HUES6 (cell line): ENCODE measurements at regions not wholly inside any gene's neighbourhood (a gene's known extent, or its start where the extent isn't known, plus 50 kb on each side); places are given as distances from the start of the nearest gene placed in this dataset.
"Not testable (repeated sequence)": the region's sequence is repeated elsewhere in the genome, so short reads cannot be mapped to it uniquely, and the experiment has no call there.

Source experiments
- H3K27ac ChIP-seq: 2 replicates; pipeline ENCODE4 v1.7.0; 2013; ENCODE audit warnings: low read depth, mild to moderate bottlenecking, low read length, inconsistent platforms
- H3K27me3 ChIP-seq: 2 replicates; pipeline ENCODE4 v1.6.1; 2013; ENCODE audit warnings: low read length; ENCODE audit not compliant: control insufficient read depth, insufficient read depth
- H3K36me3 ChIP-seq: 2 replicates; pipeline ENCODE4 v1.6.1; 2013; ENCODE audit warnings: low read length; ENCODE audit not compliant: control insufficient read depth, insufficient read depth
- H3K4me1 ChIP-seq: 2 replicates; pipeline ENCODE4 v1.6.1; 2013; ENCODE audit warnings: low read length; ENCODE audit not compliant: control insufficient read depth, insufficient read depth
- H3K4me3 ChIP-seq: 2 replicates; pipeline ENCODE4 v1.5.1; 2013; ENCODE audit warnings: low read depth, low read length
- H3K9ac ChIP-seq: one replicate; pipeline ENCODE4 v1.6.1; 2013; ENCODE audit warnings: mild to moderate bottlenecking, low read length
- H3K9me3 ChIP-seq: 2 replicates; pipeline ENCODE4 v1.6.1; 2013; ENCODE audit warnings: low read depth, low read length; ENCODE audit not compliant: control insufficient read depth, insufficient read depth

DNA sequence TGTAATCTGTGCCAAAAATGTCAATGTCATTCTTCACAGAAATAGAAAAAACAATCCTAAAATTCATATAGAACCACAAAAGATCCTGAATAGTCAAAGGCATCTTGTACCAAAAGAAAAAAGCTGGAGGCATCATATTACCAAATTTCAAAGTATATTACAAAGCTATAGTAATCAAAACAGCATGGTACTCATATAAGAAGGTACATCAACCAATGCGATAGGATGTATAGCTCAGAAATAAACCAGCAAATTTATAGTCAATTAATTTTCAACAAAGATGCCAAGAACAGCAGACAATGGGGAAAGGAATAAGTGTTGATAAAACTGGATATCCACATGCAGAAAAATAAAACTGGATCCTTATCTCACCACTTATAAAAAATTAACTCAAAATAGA is 150.5 kb upstream of the PRICKLE2 start:
- Histone ChIP-seq H3K27ac (no peak overlapping the region), H3K27me3 (no peaks in the 10 kb centered on the region), H3K4me1 (no peaks in the 10 kb centered on the region), H3K9ac (no peak overlapping the region), H3K36me3 (no peaks in the 10 kb centered on the region), H3K4me3 (no peak overlapping the region), H3K9me3 (peaks cover 8% of the 10 kb centered on the region; the same call in 1 of the 2 replicates)

- no peak overlapping the region for H3K9ac ChIP-seq
- H3K36me3 ChIP-seq: no peaks in the 10 kb centered on the region
- H3K27ac ChIP-seq: no peak overlapping the region
- H3K4me1 ChIP-seq: no peaks in the 10 kb centered on the region
- H3K4me3 ChIP-seq: no peak overlapping the region
- H3K27me3 ChIP-seq: no peaks in the 10 kb centered on the region
- H3K9me3 ChIP-seq: no peaks in the 10 kb centered on the region
Measured at GRCh38 chr3:64369390-64369789, 144.1 kb upstream of the PRICKLE2 start.

GRCh38 chr3:64368257-64369020 is 143.2 kb upstream of the PRICKLE2 start:
- H3K4me1 ChIP-seq: no peaks in the 10 kb centered on the region
- H3K9ac ChIP-seq: no peak overlapping the region
- H3K36me3 ChIP-seq: no peaks in the 10 kb centered on the region
- no peak overlapping the region for H3K27ac ChIP-seq
- no peaks in the 10 kb centered on the region for H3K27me3 ChIP-seq
- no peaks in the 10 kb centered on the region for H3K9me3 ChIP-seq
- no peak overlapping the region for H3K4me3 ChIP-seq

DNA sequence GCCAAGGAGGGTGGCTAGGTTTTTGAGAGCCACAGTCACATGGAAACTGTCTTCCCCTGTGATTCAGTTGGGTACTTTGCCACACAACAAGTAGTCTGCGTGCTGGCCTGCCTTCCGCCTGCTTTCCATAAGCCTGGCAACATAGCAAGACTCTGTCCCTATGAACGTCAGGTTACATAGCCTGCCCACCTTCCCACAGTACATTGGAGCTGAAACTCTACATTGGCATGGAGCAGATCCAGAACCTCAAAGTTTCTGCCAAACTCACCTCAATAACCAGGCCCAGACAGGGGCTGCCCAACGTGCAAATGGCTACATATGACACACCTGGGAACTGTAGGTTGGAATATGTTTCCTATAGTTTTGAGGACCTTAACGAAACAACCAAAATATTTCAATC is 140.6 kb upstream of the PRICKLE2 start:
- Histone ChIP-seq H3K36me3 (no peaks in the 10 kb centered on the region), H3K4me1 (no peaks in the 10 kb centered on the region), H3K9me3 (no peaks in the 10 kb centered on the region), H3K27me3 (no peaks in the 10 kb centered on the region), H3K9ac (no peak overlapping the region), H3K4me3 (no peak overlapping the region), H3K27ac (no peak overlapping the region)

GRCh38 chr3:64363842-64364241 is 138.6 kb upstream of the PRICKLE2 start:
- no peak overlapping the region for H3K27ac ChIP-seq
- H3K9ac ChIP-seq: no peak overlapping the region
- H3K4me1 ChIP-seq: peaks cover 3% of the 10 kb centered on the region; the same call in 1 of the 2 replicates
- no peaks in the 10 kb centered on the region for H3K9me3 ChIP-seq
- H3K36me3 ChIP-seq: no peaks in the 10 kb centered on the region
- no peak overlapping the region for H3K4me3 ChIP-seq
- H3K27me3 ChIP-seq: no peaks in the 10 kb centered on the region

DNA sequence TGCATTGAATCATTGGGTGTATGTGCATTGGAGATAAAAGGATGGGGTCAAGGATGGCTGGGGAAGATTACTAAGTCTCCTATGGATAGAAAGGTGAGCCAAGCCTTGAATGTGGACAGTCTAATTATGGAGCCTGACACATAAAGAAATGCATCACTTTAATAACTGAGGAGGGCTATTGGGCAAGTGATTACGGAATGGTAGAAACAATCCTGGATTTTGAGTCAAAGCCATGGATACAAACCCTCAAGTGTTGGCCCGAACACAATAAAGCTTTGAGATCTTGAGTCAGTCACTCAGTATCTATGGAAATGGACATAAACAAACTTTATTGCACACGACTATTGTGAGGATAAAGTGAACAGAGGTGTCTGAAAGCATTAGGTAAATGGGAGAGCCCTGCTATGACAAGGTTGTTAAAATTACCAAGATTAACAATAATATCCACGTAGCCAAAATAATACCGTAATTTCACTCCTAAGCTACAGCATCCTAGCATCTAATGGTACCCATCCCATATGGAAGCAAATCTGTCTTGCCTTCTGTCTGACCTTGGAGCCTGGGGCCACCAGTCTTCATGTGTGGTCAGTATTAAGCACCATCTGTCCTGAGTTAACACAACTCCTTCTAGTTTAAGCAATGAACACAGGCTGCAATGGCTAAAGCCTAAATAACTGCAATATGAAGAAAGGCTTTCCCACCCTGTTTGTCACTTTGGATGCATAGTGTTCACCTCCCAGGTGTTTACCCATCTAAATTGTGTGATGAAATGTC is 136.9 kb upstream of the PRICKLE2 start:
- Histone ChIP-seq H3K27me3 (no peaks in the 10 kb centered on the region), H3K9ac (no peak overlapping the region), H3K36me3 (no peaks in the 10 kb centered on the region), H3K4me1 (peaks cover 5% of the 10 kb centered on the region; the same call in 1 of the 2 replicates), H3K9me3 (no peaks in the 10 kb centered on the region), H3K27ac (no peak overlapping the region), H3K4me3 (no peak overlapping the region)

- H3K9me3 ChIP-seq, H3K27me3 ChIP-seq, H3K9ac ChIP-seq, H3K36me3 ChIP-seq, H3K4me1 ChIP-seq, H3K27ac ChIP-seq, H3K4me3 ChIP-seq: not testable (repeated sequence)
Measured at GRCh38 chr3:64361036-64361435, 135.8 kb upstream of the PRICKLE2 start.

- no peaks in the 10 kb centered on the region for H3K36me3 ChIP-seq
- no peak overlapping the region for H3K4me3 ChIP-seq
- H3K27ac ChIP-seq: no peak overlapping the region
- no peaks in the 10 kb centered on the region for H3K9me3 ChIP-seq
- H3K27me3 ChIP-seq: no peaks in the 10 kb centered on the region
- no peak overlapping the region for H3K9ac ChIP-seq
- peaks cover 10% of the 10 kb centered on the region; the same call in 1 of the 2 replicates for H3K4me1 ChIP-seq
Measured at GRCh38 chr3:64360280-64360679, 135.0 kb upstream of the PRICKLE2 start.

- Histone ChIP-seq H3K27ac (no peak overlapping the region), H3K9me3 (no peaks in the 10 kb centered on the region), H3K4me1 (peaks cover 16% of the 10 kb centered on the region; the same call in 1 of the 2 replicates), H3K4me3 (no peak overlapping the region), H3K27me3 (no peaks in the 10 kb centered on the region), H3K9ac (no peak overlapping the region), H3K36me3 (no peaks in the 10 kb centered on the region)
Measured at GRCh38 chr3:64359735-64360134, 134.5 kb upstream of the PRICKLE2 start.

- Histone ChIP-seq H3K4me3 (no peak overlapping the region), H3K36me3 (no peaks in the 10 kb centered on the region), H3K9ac (no peak overlapping the region), H3K27me3 (no peaks in the 10 kb centered on the region), H3K4me1 (peaks cover 16% of the 10 kb centered on the region; the same call in 1 of the 2 replicates), H3K9me3 (no peaks in the 10 kb centered on the region), H3K27ac (no peak overlapping the region)
Measured at GRCh38 chr3:64358853-64359252, 133.6 kb upstream of the PRICKLE2 start.

- Histone ChIP-seq H3K36me3 (no peaks in the 10 kb centered on the region), H3K27ac (no peak overlapping the region), H3K9ac (no peak overlapping the region), H3K27me3 (no peaks in the 10 kb centered on the region), H3K4me1 (peaks cover 16% of the 10 kb centered on the region; the same call in 1 of the 2 replicates), H3K4me3 (no peak overlapping the region), H3K9me3 (no peaks in the 10 kb centered on the region)
Measured at GRCh38 chr3:64358176-64358575, 132.9 kb upstream of the PRICKLE2 start.
